BJ (cell line): ENCODE measurements at regions not wholly inside any gene's neighbourhood (a gene's known extent, or its start where the extent isn't known, plus 50 kb on each side); places are given as distances from the start of the nearest gene placed in this dataset.
A peak's percentile ranks its signal among the peaks of the same experiment; 100 is the strongest.

Source experiments
- CTCF ChIA-PET: fragments of 350-600 bp; formaldehyde crosslinking; extraction: SDS; loops from one replicate; lab custom pipeline; 2021; ENCODE audit warnings: antibody characterized with exemption, inconsistent platforms; lab: Yijun Ruan, JAX
- POLR2A ChIA-PET: fragments of 300-600 bp; sonication (Branson Sonifier 250); formaldehyde crosslinking; extraction: SDS; loops from one replicate; lab custom pipeline; 2021; ENCODE audit warnings: antibody characterized with exemption; lab: Charles Lee
- DNase-seq: peaks from one replicate; pipeline ENCODE4 v3.0.0-alpha.2; 2011; ENCODE audit warnings: low read depth
- H3K27me3 ChIP-seq: 2 replicates; pipeline ENCODE4 v1.6.0; 2011; ENCODE audit warnings: low read length; ENCODE audit not compliant: control insufficient read depth, insufficient read depth
- H3K36me3 ChIP-seq: 2 replicates; pipeline ENCODE4 v1.5.1; 2011; ENCODE audit warnings: low read length; ENCODE audit not compliant: control insufficient read depth, insufficient read depth
- H3K4me3 ChIP-seq: 2 replicates; pipeline ENCODE4 v1.5.1; 2011; ENCODE audit warnings: low read depth, mild to moderate bottlenecking, control low read depth, low read length
- CTCF ChIP-seq: IDR thresholded peaks from 2 replicates; pipeline ENCODE4 v1.5.1; 2011; ENCODE audit warnings: low read depth, mild to moderate bottlenecking, control low read depth, inconsistent platforms, low read length, moderate library complexity; ENCODE audit not compliant: insufficient read depth

DNA sequence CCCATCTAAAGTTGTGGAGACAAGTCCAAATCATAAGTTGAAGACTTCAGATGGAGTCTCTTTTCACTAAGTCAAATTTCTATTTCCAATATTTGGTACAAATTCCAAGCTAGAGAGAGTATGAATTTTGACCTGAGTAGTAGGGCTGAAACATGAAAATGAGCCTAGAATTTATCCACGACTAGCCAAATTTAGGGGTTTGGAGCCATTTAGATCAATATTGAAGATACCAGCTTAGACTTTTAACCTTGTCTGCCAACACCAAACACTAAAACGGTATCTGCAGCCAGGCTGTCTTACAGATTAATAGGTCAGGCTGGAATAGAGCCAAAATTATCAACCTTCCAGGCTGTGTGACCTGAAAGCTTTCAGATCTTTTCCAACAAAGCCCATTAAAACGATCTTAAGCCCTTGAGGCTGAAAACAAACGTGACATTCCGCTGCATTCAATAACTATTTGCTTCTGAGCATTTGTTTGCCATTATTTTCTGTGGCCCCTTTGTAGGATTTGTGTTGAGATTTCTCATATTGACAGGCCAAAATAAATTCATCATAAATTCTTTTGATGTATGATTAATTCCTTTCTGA, 268.7 kb upstream of the DKK2 start:
- ChIA-PET POLR2A (no interaction called here), CTCF (no interaction called here)
- TF ChIP-seq CTCF = no peak
- no peak for DNase-seq
- Histone ChIP-seq H3K36me3 (no peaks in the 10 kb centered on the region), H3K4me3 (no peak overlapping the region), H3K27me3 (no peaks in the 10 kb centered on the region)

DNA sequence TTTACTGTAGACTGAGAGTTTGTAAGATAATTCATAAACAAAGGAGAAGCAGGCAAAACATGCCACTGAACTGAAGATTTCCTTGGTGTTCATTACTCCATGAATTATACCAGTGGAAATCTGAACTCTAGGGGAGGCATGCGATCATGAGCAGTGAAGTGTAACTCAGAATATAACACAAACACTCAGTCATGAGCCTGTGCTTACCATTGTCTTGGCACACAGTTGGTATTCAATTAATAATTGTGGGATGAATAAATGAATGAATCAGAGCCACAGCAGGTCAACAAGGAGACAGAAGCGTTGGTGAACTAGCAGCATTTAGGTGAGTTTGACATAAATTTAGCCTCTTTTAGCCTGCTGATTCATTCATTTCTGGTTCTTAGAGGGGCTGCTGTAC, 263.5 kb upstream of the DKK2 start:
- no peak for TF ChIP-seq CTCF
- ChIA-PET POLR2A (no interaction called here), CTCF (no interaction called here)
- DNase-seq = no peak
- H3K36me3 ChIP-seq = no peaks in the 10 kb centered on the region
- H3K27me3 ChIP-seq = no peaks in the 10 kb centered on the region
- no peak overlapping the region for H3K4me3 ChIP-seq

DNA sequence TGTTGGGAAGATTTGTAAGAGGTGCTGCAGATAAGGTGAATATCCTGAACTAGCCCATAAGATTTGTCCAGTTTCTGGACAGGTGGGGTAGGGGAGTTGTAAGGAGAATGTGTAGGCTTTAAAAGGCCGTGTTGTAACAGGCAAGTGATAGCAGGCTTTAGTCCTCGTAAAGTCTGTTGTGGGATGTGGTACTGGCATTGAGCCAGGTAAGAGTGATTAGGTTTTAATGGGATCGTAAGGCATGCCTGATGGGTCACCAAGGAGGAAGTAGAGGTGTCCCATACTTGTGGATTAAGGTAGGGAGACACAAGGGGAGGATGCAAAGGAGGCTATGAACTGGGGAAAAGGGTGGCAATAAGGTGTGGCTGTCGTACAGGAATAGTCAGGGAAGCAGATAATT, 256.9 kb upstream of the DKK2 start:
- POLR2A ChIA-PET = no interaction called here
- Histone ChIP-seq H3K36me3 (no peaks in the 10 kb centered on the region), H3K4me3 (no peak overlapping the region), H3K27me3 (no peaks in the 10 kb centered on the region)
- CTCF ChIA-PET = no interaction called here
- no peak for DNase-seq
- no peak for TF ChIP-seq CTCF

DNA sequence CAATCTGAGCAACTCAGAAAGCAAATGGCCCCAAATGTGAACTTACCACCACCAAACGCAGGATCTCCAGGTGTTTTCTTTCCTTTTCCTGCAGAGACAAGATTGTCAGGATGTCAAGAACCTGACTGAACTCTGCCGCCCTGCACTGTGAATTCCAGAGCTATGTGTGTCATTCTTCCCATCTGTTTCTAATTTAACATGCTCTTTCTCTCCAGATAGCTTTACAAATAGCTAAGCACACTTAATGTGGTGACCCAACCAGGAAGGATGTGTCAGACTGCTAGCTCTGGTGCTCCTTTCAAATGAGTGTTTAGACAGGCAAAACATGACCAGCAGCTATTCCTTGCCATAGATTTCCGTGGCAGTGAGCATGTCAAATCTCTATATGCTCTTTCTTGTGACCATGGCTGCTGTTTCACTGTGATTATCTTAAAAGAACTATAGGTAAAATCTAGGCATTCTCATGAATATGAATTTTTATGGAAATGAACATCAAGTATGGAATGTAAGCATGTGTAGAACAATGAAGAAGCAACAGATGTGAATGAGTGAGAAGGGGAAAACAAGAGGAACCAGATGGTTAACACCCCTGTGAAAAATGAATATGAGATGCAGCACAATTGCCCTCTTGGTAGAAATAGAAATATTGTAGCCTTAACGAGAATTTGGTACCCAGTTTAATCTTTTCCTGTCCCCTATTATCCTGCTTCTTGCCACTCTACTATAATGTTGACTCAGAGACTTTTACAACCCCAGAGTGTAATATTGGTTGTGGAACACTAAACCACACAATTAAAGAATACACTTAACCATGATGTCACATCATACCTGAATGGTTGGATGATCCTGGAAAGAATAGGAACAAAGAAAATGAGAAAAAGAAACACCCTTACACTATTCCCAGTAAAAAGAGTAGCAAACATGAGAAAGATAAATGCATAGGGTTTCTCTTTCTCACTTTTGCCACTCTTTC, 247.8 kb upstream of the DKK2 start:
- CTCF ChIA-PET = interaction anchor here (1.6 kb wide), 1 partner anchor 101 kb away, joined by 5 read pairs; no protein-coding TSS in a partner anchor
- TF ChIP-seq CTCF = no peak
- POLR2A ChIA-PET = no interaction called here
- Histone ChIP-seq H3K4me3 (no peak overlapping the region), H3K27me3 (no peaks in the 10 kb centered on the region), H3K36me3 (no peaks in the 10 kb centered on the region)
- DNase-seq = peak; percentile 84

DNA sequence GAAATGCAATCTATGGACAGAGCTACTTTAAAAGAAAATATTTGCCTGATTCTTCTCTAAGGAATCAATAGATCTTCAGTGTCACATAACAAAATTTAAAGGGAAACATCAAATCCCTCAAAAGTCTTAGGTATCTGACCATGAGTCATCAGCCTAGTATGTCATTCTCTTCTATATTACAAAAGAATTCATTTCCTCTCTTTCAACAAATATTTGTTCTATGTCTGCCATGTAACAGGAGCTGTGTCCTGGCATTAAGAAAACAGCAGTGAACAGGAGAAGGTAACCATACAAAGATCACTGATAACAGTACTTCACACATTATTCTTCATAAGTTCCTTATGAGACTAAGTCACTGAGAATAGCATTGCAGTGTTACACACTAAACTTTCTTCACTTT, 243.6 kb upstream of the DKK2 start:
- no peak overlapping the region for H3K4me3 ChIP-seq
- no peak for DNase-seq
- TF ChIP-seq CTCF = no peak
- no peaks in the 10 kb centered on the region for H3K36me3 ChIP-seq
- ChIA-PET CTCF (no interaction called here), POLR2A (no interaction called here)
- H3K27me3 ChIP-seq = no peaks in the 10 kb centered on the region
